ENCODE measurements at regions not wholly inside any gene's neighbourhood (a gene's known extent, or its start where the extent isn't known, plus 50 kb on each side); places are given as distances from the start of the nearest gene placed in this dataset.

DNA sequence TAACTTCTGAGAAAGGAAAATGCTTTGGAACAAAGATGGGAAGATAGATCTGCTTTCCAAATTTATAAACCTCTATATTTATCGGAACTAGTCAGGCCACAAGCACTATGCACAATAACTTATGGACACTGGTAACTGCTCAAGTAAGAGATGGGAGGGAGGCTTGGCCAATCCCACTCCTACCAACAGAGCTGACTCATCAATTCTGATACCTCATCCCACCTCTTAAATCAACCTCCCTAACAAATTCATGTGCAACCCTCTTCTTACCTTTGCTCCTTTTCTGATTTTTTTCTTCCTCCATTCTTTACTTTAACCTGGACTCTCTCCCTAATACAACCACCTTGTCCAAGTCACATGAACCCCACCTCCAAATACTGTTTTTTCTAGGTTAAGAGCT lies 289.9 kb upstream of the FAM241A start:
- ChIA-PET SMC1A (ENCODE audit: uncharacterized antibody, unreplicated experiment) (interaction anchor here (0.8 to 2.7 kb wide), 22 partner anchors 8 to 226 kb away, joined by 3 to 16 read pairs (median 5); no protein-coding TSS in a partner anchor), CTCF (interaction anchor here (0.6 to 5.8 kb wide), 29 partner anchors 9 to 268 kb away, joined by 3 to 55 read pairs (median 6); no protein-coding TSS in a partner anchor), RAD21 (ENCODE audit: unreplicated experiment) (interaction anchor here (0.9 to 2.5 kb wide), 11 partner anchors 18 to 220 kb away, joined by 3 to 17 read pairs (median 4); no protein-coding TSS in a partner anchor), POLR2A (no interaction called here)
- Histone ChIP-seq H3K9me3 (replicated peaks; ENCODE audit: control insufficient read depth, insufficient read depth, low read length) (no peaks in the 10 kb centered on the region), H3K79me2 (ENCODE audit: control insufficient read depth, insufficient read depth, low read length) (no peaks in the 10 kb centered on the region), H2AFZ (ENCODE audit: control insufficient read depth, low read depth, low read length) (no peak overlapping the region), H3K4me1 (ENCODE audit: control insufficient read depth, insufficient read depth, low read length) (no peaks in the 10 kb centered on the region), H3K27ac (ENCODE audit: control insufficient read depth, insufficient read depth) (no peak overlapping the region), H3K4me3 (no peak overlapping the region), H3K36me3 (ENCODE audit: control insufficient read depth in 2 of 2, insufficient read depth in 2 of 2, low read length in 1 of 2) (no peaks in the 10 kb centered on the region), H4K20me1 (ENCODE audit: control insufficient read depth, insufficient read depth) (no peaks in the 10 kb centered on the region), H3K9ac (ENCODE audit: control insufficient read depth, insufficient read depth, low read length) (no peak overlapping the region), H3K4me2 (ENCODE audit: control insufficient read depth, insufficient read depth) (no peak overlapping the region), H3K27me3 (replicated peaks in 1 of 2; ENCODE audit: control insufficient read depth in 2 of 2, insufficient read depth in 2 of 2, low read length in 1 of 2) (no peaks in the 10 kb centered on the region)
- in situ Hi-C loops (cut with MboI) (loop anchor here (10.0 kb wide), 1 partner anchor 179 kb away; no protein-coding TSS in a partner anchor), intact Hi-C loops (cut with micrococcal nuclease; ENCODE audit: unreplicated experiment) (loop anchor here (2.0 kb wide), 3 partner anchors 81 to 213 kb away; no protein-coding TSS in a partner anchor)
- no peak for ATAC-seq
- no TSS peak for BruUV-seq (replicated peaks)
- WGBS (ENCODE audit: insufficient coverage, insufficient replicate concordance, low lambda C conversion rate, missing lambda C conversion rate) = 33% methylated on average over 1 of the region's 1 CpG
- no peak for FAIRE-seq
- no peak for DNase-seq (ENCODE audit: low read depth, low spot score)
- TF ChIP-seq CHD2 (IDR thresholded peaks at IDR 0.05; ENCODE audit: borderline replicate concordance, low read depth, low read length) (no peak), SIN3A (IDR thresholded peaks at IDR 0.05; ENCODE audit: low read depth, low read length) (no peak), EZH2 (IDR thresholded peaks at IDR 0.05; ENCODE audit: borderline replicate concordance, control insufficient read depth, low read depth, low read length) (no peak), MEF2B (IDR thresholded peaks at IDR 0.05; ENCODE audit: partially characterized antibody, poor library complexity, severe bottlenecking) (no peak), SREBF1 (IDR thresholded peaks at IDR 0.05; ENCODE audit: low read length) (no peak), TCF12 (IDR thresholded peaks at IDR 0.05; ENCODE audit: low read depth, low read length) (no peak), CREB1 (IDR thresholded peaks at IDR 0.05; ENCODE audit: low read depth) (no peak), SRF (IDR thresholded peaks at IDR 0.05; ENCODE audit: low read depth in 2 of 2, low read length in 2 of 2) (no peak), SMARCA5 (IDR thresholded peaks at IDR 0.05) (no peak), ZBTB4 (CRISPR knock-in tag; IDR thresholded peaks at IDR 0.05) (no peak)
- TF ChIP-seq, protein P1, sequence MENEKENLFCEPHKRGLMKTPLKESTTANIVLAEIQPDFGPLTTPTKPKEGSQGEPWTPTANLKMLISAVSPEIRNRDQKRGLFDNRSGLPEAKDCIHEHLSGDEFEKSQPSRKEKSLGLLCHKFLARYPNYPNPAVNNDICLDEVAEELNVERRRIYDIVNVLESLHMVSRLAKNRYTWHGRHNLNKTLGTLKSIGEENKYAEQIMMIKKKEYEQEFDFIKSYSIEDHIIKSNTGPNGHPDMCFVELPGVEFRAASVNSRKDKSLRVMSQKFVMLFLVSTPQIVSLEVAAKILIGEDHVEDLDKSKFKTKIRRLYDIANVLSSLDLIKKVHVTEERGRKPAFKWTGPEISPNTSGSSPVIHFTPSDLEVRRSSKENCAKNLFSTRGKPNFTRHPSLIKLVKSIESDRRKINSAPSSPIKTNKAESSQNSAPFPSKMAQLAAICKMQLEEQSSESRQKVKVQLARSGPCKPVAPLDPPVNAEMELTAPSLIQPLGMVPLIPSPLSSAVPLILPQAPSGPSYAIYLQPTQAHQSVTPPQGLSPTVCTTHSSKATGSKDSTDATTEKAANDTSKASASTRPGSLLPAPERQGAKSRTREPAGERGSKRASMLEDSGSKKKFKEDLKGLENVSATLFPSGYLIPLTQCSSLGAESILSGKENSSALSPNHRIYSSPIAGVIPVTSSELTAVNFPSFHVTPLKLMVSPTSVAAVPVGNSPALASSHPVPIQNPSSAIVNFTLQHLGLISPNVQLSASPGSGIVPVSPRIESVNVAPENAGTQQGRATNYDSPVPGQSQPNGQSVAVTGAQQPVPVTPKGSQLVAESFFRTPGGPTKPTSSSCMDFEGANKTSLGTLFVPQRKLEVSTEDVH (IDR thresholded peaks at IDR 0.05; ENCODE audit: low read depth, partially characterized antibody) = no peak
- TF ChIP-seq, protein P2, sequence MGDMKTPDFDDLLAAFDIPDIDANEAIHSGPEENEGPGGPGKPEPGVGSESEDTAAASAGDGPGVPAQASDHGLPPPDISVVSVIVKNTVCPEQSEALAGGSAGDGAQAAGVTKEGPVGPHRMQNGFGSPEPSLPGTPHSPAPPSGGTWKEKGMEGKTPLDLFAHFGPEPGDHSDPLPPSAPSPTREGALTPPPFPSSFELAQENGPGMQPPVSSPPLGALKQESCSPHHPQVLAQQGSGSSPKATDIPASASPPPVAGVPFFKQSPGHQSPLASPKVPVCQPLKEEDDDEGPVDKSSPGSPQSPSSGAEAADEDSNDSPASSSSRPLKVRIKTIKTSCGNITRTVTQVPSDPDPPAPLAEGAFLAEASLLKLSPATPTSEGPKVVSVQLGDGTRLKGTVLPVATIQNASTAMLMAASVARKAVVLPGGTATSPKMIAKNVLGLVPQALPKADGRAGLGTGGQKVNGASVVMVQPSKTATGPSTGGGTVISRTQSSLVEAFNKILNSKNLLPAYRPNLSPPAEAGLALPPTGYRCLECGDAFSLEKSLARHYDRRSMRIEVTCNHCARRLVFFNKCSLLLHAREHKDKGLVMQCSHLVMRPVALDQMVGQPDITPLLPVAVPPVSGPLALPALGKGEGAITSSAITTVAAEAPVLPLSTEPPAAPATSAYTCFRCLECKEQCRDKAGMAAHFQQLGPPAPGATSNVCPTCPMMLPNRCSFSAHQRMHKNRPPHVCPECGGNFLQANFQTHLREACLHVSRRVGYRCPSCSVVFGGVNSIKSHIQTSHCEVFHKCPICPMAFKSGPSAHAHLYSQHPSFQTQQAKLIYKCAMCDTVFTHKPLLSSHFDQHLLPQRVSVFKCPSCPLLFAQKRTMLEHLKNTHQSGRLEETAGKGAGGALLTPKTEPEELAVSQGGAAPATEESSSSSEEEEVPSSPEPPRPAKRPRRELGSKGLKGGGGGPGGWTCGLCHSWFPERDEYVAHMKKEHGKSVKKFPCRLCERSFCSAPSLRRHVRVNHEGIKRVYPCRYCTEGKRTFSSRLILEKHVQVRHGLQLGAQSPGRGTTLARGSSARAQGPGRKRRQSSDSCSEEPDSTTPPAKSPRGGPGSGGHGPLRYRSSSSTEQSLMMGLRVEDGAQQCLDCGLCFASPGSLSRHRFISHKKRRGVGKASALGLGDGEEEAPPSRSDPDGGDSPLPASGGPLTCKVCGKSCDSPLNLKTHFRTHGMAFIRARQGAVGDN (IDR thresholded peaks at IDR 0.05) = no peak
